K562 (cell line): ENCODE measurements at regions not wholly inside any gene's neighbourhood (a gene's known extent, or its start where the extent isn't known, plus 50 kb on each side); places are given as distances from the start of the nearest gene placed in this dataset.

ENCODE experiments used
- ELF4 ChIP-seq: fragments of 450-650 bp; formaldehyde crosslinking; IDR thresholded peaks from 2 replicates; pipeline ENCODE4 v1.4.0; 2022; ENCODE audit warnings: missing genetic modification characterization
- EP300 ChIP-seq: IDR thresholded peaks from 2 replicates; pipeline ENCODE4 v1.6.1; 2012; ENCODE audit warnings: low read length, improper control_type of control experiment
- MAX ChIP-seq: sonication (generic); formaldehyde crosslinking; IDR thresholded peaks from 2 replicates; pipeline ENCODE4 v1.9.0; 2022; ENCODE audit warnings: mild to moderate bottlenecking, missing genetic modification reagents

GRCh38 chr7:157482517-157483087 is 145.8 kb downstream of the DNAJB6 start:
- no peak for TF ChIP-seq MAX (CRISPR knock-in tag)
- TF ChIP-seq EP300 = no peak
- TF ChIP-seq ELF4 (CRISPR knock-in tag) = no peak
